Activated CD4-positive, alpha-beta T cell treated with anti-CD3 and anti-CD28 coated beads for 36 hours (primary cell): ENCODE measurements at regions not wholly inside any gene's neighbourhood (a gene's known extent, or its start where the extent isn't known, plus 50 kb on each side); places are given as distances from the start of the nearest gene placed in this dataset.

ENCODE experiments used
- ATAC-seq: fragments of 200-7000 bp; cut with Tn5 transposase; one replicate; pipeline ENCODE4 v1.10.0; 2021; ENCODE audit warnings: mild to moderate bottlenecking, moderate library complexity
- CTCF ChIA-PET: fragments of 350-600 bp; sonication (Branson Sonifier 250); formaldehyde crosslinking; loops from one replicate; lab custom pipeline; 2021; ENCODE audit warnings: antibody characterized with exemption; lab: Charles Lee
- POLR2A ChIA-PET: fragments of 350-600 bp; sonication (Branson Sonifier 250); formaldehyde crosslinking; loops from one replicate; lab custom pipeline; 2021; ENCODE audit warnings: antibody characterized with exemption, inconsistent platforms; lab: Charles Lee
- DNase-seq: peaks from one replicate; pipeline ENCODE4 v3.0.0-alpha.2; 2020
- H3K27ac Mint-ChIP-seq: one replicate; pipeline ENCODE4 v1.8.0; 2021; ENCODE audit warnings: mixed read lengths
- H3K27me3 Mint-ChIP-seq: one replicate; pipeline ENCODE4 v1.8.0; 2021; ENCODE audit warnings: mixed read lengths
- H3K36me3 Mint-ChIP-seq: one replicate; pipeline ENCODE4 v1.8.0; 2021; ENCODE audit warnings: low read depth, mixed read lengths
- H3K4me1 Mint-ChIP-seq: one replicate; pipeline ENCODE4 v1.8.0; 2021; ENCODE audit warnings: mixed read lengths
- H3K4me3 Mint-ChIP-seq: one replicate; pipeline ENCODE4 v1.8.0; 2021; ENCODE audit warnings: mild to moderate bottlenecking, moderate library complexity, mixed read lengths
- H3K9me3 Mint-ChIP-seq: one replicate; pipeline ENCODE4 v1.8.0; 2021; ENCODE audit warnings: low read depth, mixed read lengths
- intact Hi-C, 2 experiments: fragments of 100-400 bp; cut with DNase I in 1 of 2; cut with micrococcal nuclease in 1 of 2; formaldehyde crosslinking; loops; one replicate each; pipeline versions ENCODE4 v1.14.2 to v1.15.1; 2022 to 2024; cut with DNase I, micrococcal nuclease

GRCh38 chr3:74347563-74348268 lies 266.7 kb downstream of the CNTN3 start:
- Mint-ChIP-seq H3K9me3 (peaks cover 9% of the 10 kb centered on the region), H3K4me3 (no peak overlapping the region), H3K4me1 (no peaks in the 10 kb centered on the region), H3K36me3 (no peaks in the 10 kb centered on the region), H3K27ac (no peak overlapping the region), H3K27me3 (no peaks in the 10 kb centered on the region)
- intact Hi-C loops = no loop called here
- no peak for DNase-seq
- CTCF ChIA-PET = no interaction called here
- POLR2A ChIA-PET = no interaction called here
- no peak for ATAC-seq

DNA sequence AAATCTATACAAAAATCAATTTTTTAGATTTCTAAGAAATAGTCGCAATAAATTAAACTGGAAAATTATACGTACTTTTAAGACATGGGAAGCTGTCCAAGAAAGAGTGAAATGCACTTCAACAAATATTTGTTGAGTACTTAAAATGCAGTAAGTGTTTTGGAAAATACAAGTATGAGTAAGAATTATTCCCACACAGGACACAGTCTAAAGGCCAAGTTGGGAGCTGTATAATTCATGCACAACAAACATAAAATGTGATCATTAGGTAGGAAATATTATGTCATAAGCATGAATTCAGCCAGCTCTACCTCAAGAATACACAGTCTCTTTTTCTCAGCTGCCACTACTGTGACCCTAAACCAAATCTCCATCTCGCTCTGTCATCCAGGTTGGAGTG lies 267.6 kb downstream of the CNTN3 start:
- Mint-ChIP-seq H3K27me3 (no peaks in the 10 kb centered on the region), H3K4me1 (no peaks in the 10 kb centered on the region), H3K4me3 (no peak overlapping the region), H3K36me3 (no peaks in the 10 kb centered on the region), H3K27ac (no peak overlapping the region), H3K9me3 (peaks cover 8% of the 10 kb centered on the region)
- DNase-seq (no peak), ATAC-seq (no peak)
- intact Hi-C loops = no loop called here
- ChIA-PET POLR2A (no interaction called here), CTCF (no interaction called here)

DNA sequence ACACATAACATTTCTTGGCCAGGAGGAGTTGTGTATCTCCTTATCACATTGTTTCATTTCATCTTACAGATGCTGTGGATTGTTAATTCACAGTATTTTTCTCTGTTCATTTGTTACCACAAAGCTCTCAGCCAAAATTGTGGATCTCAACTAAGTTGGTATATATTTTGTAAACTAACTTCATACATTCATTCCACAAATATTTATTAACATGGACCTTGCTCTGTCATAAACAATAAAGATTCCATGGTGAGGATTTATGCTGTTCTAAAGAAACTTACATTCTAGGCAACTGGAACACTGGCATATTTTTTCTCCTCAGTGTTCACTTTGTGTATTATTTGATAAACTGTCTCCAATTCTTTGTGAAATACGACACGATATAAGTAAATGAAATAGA lies 268.8 kb downstream of the CNTN3 start:
- intact Hi-C loops = no loop called here
- H3K36me3 Mint-ChIP-seq = no peaks in the 10 kb centered on the region
- no peak for ATAC-seq
- H3K9me3 Mint-ChIP-seq = peaks cover 8% of the 10 kb centered on the region
- CTCF ChIA-PET = no interaction called here
- H3K27ac Mint-ChIP-seq = no peak overlapping the region
- H3K4me1 Mint-ChIP-seq = no peaks in the 10 kb centered on the region
- no peak for DNase-seq
- H3K27me3 Mint-ChIP-seq = no peaks in the 10 kb centered on the region
- H3K4me3 Mint-ChIP-seq = no peak overlapping the region
- POLR2A ChIA-PET = no interaction called here

GRCh38 chr3:74344865-74345440 lies 269.5 kb downstream of the CNTN3 start:
- no peaks in the 10 kb centered on the region for H3K36me3 Mint-ChIP-seq
- ChIA-PET CTCF (no interaction called here), POLR2A (no interaction called here)
- ATAC-seq (no peak), DNase-seq (no peak)
- no peaks in the 10 kb centered on the region for H3K27me3 Mint-ChIP-seq
- no peak overlapping the region for H3K27ac Mint-ChIP-seq
- peaks cover 13% of the 10 kb centered on the region for H3K9me3 Mint-ChIP-seq
- intact Hi-C loops = no loop called here
- H3K4me3 Mint-ChIP-seq = no peak overlapping the region
- H3K4me1 Mint-ChIP-seq = no peaks in the 10 kb centered on the region

DNA sequence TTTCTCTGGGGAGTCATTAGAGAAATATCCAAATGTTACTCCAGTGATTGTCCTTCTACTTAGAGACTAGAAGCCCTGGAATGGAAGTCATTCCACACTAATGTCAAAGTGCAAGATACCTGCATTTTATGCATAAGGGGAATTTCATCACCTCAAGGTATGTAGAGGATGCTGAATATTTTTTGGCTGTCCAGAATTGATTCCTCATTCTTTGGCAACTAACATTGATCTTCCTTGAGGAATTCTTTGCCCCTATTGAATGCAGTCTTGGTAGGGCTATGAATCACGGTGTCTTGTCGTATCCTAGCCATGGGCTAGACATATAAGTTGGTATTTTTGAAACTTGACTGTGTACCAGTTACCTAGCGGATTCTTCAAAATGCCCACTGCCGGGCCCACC lies 271.1 kb downstream of the CNTN3 start:
- Mint-ChIP-seq H3K27me3 (no peaks in the 10 kb centered on the region), H3K9me3 (peaks cover 13% of the 10 kb centered on the region), H3K4me3 (no peak overlapping the region), H3K36me3 (no peaks in the 10 kb centered on the region), H3K4me1 (no peaks in the 10 kb centered on the region), H3K27ac (no peak overlapping the region)
- DNase-seq (no peak), ATAC-seq (no peak)
- intact Hi-C loops = no loop called here
- POLR2A ChIA-PET = no interaction called here
- CTCF ChIA-PET = no interaction called here

DNA sequence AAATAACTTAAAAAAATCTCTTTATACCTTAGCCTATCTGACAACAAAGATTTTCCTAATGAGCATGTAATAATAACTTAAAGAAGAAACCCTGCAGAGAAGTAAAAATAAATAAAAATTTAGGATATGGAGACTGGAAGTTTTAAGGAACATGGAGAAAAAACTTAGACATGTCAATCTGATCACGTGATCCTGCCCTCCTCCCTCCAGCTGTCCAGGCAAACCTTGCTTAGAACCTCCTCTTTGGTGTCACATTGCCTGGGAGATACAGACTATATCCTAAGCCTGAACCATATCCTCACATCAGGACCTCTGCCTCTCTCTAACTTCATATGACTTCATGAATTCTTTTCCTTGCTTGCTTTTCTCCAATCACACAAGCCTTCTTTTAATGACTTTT lies 275.5 kb downstream of the CNTN3 start:
- H3K27me3 Mint-ChIP-seq = no peaks in the 10 kb centered on the region
- POLR2A ChIA-PET = no interaction called here
- ATAC-seq (no peak), DNase-seq (no peak)
- H3K27ac Mint-ChIP-seq = no peak overlapping the region
- H3K36me3 Mint-ChIP-seq = no peaks in the 10 kb centered on the region
- intact Hi-C loops = no loop called here
- CTCF ChIA-PET = no interaction called here
- H3K4me1 Mint-ChIP-seq = no peaks in the 10 kb centered on the region
- no peak overlapping the region for H3K4me3 Mint-ChIP-seq
- peaks cover 6% of the 10 kb centered on the region for H3K9me3 Mint-ChIP-seq

DNA sequence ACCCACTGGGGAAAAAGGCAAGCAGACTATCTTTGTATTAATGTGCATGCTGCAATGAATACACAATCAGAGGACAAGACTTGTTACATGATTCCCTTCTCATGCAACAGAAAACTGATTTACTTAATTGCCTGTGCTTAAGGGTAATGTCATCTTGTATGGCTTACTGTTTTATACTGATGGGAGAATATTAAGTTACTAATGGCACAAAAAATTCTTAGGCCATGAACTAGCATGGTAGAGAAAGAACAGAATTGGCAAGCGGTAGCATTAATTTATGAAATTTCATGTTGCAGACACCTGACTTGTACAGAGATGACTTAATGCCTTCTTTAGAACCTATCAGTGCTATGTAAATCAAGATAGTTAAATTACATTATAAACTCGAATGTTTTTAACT lies 282.3 kb downstream of the CNTN3 start:
- Mint-ChIP-seq H3K4me1 (no peaks in the 10 kb centered on the region), H3K9me3 (peaks cover 2% of the 10 kb centered on the region)

DNA sequence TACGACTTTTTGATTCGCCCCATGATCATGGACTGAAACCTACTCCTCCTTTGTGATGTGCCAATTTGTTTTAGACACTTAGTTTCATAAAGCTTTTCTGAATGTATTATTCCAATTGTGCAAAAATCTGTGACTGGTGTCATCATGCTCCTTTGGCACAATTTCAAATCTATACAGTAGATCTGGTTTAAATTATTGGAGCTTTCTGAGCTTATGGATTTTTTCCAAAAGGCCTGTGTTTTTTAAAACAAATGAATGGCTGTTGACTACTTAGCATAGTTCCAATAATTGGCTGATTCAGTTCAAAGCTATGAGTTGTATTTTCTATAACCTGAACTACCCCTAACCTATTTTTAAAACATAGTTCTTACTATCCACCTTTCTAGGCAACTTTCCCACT lies 282.7 kb downstream of the CNTN3 start:
- Mint-ChIP-seq H3K36me3 (no peaks in the 10 kb centered on the region), H3K27ac (no peak overlapping the region), H3K27me3 (no peaks in the 10 kb centered on the region), H3K4me3 (no peak overlapping the region), H3K4me1 (no peaks in the 10 kb centered on the region), H3K9me3 (peaks cover 1% of the 10 kb centered on the region)
- POLR2A ChIA-PET = no interaction called here
- no peak for ATAC-seq
- intact Hi-C loops = no loop called here
- DNase-seq = no peak
- CTCF ChIA-PET = no interaction called here

More for the DNA sequence above, 282.3 kb downstream of the CNTN3 start:
- POLR2A ChIA-PET = no interaction called here
- H3K36me3 Mint-ChIP-seq = no peaks in the 10 kb centered on the region
- H3K27me3 Mint-ChIP-seq = no peaks in the 10 kb centered on the region
- DNase-seq = no peak
- no peak overlapping the region for H3K27ac Mint-ChIP-seq
- CTCF ChIA-PET = no interaction called here
- H3K4me3 Mint-ChIP-seq = no peak overlapping the region
- intact Hi-C loops = no loop called here
- no peak for ATAC-seq

DNA sequence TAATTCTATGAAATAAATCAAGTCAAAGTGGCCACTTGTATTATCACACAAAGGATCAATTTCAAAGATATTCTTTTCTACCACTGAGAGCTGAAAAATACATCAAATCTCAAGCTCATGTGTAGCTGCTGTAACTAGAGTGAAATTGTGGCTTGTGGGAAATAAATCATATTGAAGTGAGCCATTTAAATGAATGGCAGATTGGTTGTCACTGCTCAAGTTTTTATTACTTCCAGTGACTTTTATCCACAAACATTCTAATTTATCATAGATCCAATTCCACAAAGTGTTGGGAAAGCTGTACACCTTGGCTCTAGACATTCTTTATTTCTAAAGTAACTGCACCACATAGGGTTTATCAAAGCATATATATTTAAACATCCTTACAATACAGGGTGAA lies 285.4 kb downstream of the CNTN3 start:
- intact Hi-C loops = no loop called here
- no peaks in the 10 kb centered on the region for H3K4me1 Mint-ChIP-seq
- no peaks in the 10 kb centered on the region for H3K27me3 Mint-ChIP-seq
- no peaks in the 10 kb centered on the region for H3K36me3 Mint-ChIP-seq
- H3K9me3 Mint-ChIP-seq = no peaks in the 10 kb centered on the region
- CTCF ChIA-PET = no interaction called here
- POLR2A ChIA-PET = no interaction called here
- no peak overlapping the region for H3K27ac Mint-ChIP-seq
- ATAC-seq (no peak), DNase-seq (no peak)
- H3K4me3 Mint-ChIP-seq = no peak overlapping the region

DNA sequence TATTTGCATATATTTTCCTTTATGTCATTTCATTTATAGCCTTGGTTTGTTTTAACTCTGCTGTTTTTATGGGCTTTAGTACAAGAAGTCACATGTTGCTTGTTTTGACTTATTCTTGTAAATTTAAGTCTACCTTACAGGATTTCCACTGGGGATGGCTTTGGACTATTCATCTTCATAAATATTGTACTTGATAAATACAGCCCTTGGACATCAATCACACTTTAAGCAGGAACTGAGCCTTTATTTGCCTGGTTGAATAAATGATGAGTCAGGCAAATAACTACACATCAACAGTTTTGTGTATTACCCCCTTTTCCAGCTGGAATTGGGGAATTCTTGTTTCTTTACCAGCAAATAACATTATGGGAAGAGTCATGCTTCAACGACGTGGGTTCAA lies 286.0 kb downstream of the CNTN3 start:
- Mint-ChIP-seq H3K27ac (no peak overlapping the region), H3K4me3 (no peak overlapping the region), H3K36me3 (no peaks in the 10 kb centered on the region), H3K9me3 (no peaks in the 10 kb centered on the region), H3K4me1 (no peaks in the 10 kb centered on the region), H3K27me3 (no peaks in the 10 kb centered on the region)
- ChIA-PET POLR2A (no interaction called here), CTCF (no interaction called here)
- intact Hi-C loops = no loop called here
- DNase-seq (no peak), ATAC-seq (no peak)

DNA sequence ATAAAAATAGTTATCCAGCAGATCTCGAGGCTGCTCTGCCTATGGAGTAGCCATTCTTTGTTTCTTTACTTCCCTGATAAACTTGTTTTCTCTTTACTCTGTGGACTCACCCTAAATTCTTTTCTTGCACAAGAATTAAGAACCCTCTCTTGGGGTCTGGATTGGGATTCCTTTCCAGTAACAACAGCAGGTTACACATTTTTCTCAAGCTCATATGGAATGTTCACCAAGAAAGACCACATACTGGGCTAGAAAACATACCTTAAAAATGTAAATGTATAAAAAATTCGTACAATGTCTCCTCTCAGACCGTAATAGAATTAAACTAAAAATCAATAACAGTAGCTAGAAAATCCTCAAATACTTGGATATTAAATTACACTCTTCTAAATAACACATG lies 299.2 kb downstream of the CNTN3 start:
- CTCF ChIA-PET = no interaction called here

DNA sequence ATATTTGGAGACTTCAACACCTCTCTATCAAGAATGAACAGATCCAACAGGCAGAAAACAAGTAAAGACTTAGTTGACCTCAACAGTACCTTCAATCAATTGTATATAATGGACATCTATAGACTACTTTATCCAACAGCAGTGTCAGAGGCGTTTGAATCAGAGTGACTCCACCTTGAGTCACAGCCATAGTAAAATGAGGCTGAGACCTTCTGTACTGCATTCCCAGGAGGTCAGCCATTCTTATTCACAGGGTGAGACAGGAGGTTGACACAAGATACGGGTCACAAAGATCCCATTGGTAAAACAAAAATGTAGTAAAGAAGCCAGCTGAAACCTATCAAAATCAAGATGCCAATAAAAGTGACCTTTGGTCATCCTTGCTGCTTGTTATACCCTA lies 299.8 kb downstream of the CNTN3 start:
- POLR2A ChIA-PET = no interaction called here
- no peaks in the 10 kb centered on the region for H3K27me3 Mint-ChIP-seq
- intact Hi-C loops = no loop called here

More for the DNA sequence above, 299.2 kb downstream of the CNTN3 start:
- POLR2A ChIA-PET = no interaction called here
- Mint-ChIP-seq H3K4me1 (no peaks in the 10 kb centered on the region), H3K9me3 (peaks cover 15% of the 10 kb centered on the region), H3K36me3 (no peaks in the 10 kb centered on the region), H3K27me3 (no peaks in the 10 kb centered on the region), H3K4me3 (no peak overlapping the region), H3K27ac (no peak overlapping the region)
- ATAC-seq (no peak), DNase-seq (no peak)
- intact Hi-C loops = no loop called here

More for the DNA sequence above, 299.8 kb downstream of the CNTN3 start:
- CTCF ChIA-PET = no interaction called here
- Mint-ChIP-seq H3K36me3 (no peaks in the 10 kb centered on the region), H3K27ac (no peak overlapping the region), H3K4me1 (no peaks in the 10 kb centered on the region), H3K9me3 (peaks cover 15% of the 10 kb centered on the region), H3K4me3 (no peak overlapping the region)
- no peak for DNase-seq
- no peak for ATAC-seq
